Prostate gland (tissue), 2 donors: ENCODE measurements at regions not wholly inside any gene's neighbourhood (a gene's known extent, or its start where the extent isn't known, plus 50 kb on each side); places are given as distances from the start of the nearest gene placed in this dataset.

ENCODE experiments used
- POLR2A ChIP-seq: fragments of 450-650 bp; IDR thresholded peaks from one replicate; pipeline ENCODE4 v1.6.1; 2016; ENCODE audit warnings: antibody characterized with exemption, mild to moderate bottlenecking
- TF ChIP-seq, protein P1 (sequence below), 4 experiments: fragments of 200-600 bp in 2 of 4; fragments of 450-650 bp in 2 of 4; sonication (generic) in 2 of 4; IDR thresholded peaks; 1 replicate in 3 of 4; 2 replicates in 1 of 4; pipeline ENCODE4 v1.5.1; 2016 to 2019; ENCODE audit warnings: antibody characterized with exemption in 4 of 4, mild to moderate bottlenecking in 2 of 4, moderate library complexity in 2 of 4

DNA sequence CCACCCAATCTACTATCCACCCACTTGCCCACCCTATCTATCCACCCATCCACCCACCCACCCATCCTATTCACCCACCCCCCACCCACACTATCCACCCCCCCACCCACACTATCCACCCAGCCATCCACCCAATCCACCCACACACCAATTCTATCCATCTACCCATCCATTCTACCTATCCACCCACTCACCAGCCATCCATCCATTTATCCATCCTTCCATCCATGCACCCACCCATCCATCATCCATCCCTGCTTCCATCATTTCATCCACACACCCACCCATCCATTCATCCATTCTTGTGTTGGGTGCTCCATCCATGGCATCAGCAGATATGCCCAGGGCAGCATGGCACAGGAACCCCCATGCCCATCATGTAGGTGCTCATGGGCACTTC, 1206.6 kb downstream of the BRD1 start:
- TF ChIP-seq, protein P1, sequence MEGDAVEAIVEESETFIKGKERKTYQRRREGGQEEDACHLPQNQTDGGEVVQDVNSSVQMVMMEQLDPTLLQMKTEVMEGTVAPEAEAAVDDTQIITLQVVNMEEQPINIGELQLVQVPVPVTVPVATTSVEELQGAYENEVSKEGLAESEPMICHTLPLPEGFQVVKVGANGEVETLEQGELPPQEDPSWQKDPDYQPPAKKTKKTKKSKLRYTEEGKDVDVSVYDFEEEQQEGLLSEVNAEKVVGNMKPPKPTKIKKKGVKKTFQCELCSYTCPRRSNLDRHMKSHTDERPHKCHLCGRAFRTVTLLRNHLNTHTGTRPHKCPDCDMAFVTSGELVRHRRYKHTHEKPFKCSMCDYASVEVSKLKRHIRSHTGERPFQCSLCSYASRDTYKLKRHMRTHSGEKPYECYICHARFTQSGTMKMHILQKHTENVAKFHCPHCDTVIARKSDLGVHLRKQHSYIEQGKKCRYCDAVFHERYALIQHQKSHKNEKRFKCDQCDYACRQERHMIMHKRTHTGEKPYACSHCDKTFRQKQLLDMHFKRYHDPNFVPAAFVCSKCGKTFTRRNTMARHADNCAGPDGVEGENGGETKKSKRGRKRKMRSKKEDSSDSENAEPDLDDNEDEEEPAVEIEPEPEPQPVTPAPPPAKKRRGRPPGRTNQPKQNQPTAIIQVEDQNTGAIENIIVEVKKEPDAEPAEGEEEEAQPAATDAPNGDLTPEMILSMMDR (IDR thresholded peaks at IDR 0.05) = no peak
- TF ChIP-seq POLR2A = no peak
